ENCODE measurements at regions not wholly inside any gene's neighbourhood (a gene's known extent, or its start where the extent isn't known, plus 50 kb on each side); places are given as distances from the start of the nearest gene placed in this dataset.

- DNase-seq = no peak
Observed at GRCh38 chr13:31081316-31081715, 80.4 kb downstream of the HSPH1 start.

GRCh38 chr13:31074756-31075155, 86.9 kb downstream of the HSPH1 start:
- DNase-seq = no peak

- DNase-seq = peak; percentile 77
Observed at GRCh38 chr13:31073859-31074718, 87.6 kb downstream of the HSPH1 start.

DNA sequence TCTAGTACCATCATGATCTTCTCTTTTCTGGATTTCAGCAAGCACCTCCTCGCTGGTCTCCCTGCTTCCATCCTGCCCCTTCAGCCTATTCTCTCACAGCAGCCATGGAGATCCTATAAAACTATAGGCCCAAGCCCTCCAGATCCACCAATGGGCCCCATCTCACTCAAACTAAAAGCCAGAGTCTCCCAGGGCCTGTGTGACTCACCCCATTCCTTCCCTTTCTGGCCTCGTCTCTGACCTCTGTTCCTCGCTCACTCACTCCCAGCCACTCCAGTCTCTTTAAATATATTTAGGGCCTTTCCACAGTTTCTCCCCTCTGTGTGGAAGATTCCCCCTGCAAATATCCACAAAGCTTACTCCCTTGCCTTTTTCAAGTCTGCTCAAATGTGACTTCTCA, 89.7 kb downstream of the HSPH1 start:
- no peak for DNase-seq

- no peak for DNase-seq
Observed at GRCh38 chr13:31069808-31070534, 91.7 kb downstream of the HSPH1 start.

DNA sequence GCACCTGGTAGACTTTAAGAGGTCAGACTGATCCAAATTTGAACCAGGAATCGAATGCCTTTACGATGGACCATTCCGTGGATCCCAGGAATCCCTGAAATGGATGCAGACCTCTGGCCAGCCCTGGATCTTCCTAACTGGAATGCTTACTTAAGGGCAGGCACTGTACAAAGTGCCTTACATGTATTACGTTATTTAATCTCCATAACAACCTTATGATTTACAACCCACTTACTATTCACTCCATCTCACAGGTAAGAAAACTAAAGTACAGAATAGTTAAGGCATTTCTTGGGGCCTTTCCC, 93.6 kb downstream of the HSPH1 start:
- no peak for DNase-seq

GRCh38 chr13:31067416-31068118, 94.1 kb downstream of the HSPH1 start:
- no peak for DNase-seq

DNA sequence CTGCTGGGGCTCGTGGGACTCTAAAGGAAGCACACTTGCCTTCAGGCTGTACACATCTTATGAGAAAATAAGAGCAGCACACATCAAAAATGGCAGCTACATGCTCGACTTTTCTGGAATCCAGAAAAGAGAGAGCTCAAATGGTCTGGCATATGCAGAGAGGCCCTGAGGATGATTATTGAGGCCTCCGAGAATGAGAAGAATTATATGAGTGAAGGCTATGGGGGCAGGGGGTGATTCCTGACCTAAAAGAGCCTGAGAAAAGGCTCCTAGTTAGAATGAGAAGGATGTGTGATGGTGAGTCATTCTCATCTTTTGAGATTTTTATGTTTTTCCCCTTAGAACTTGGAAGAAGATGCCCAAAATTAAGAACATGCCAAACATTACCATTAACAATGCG, 97.1 kb downstream of the HSPH1 start:
- no peak for DNase-seq

DNA sequence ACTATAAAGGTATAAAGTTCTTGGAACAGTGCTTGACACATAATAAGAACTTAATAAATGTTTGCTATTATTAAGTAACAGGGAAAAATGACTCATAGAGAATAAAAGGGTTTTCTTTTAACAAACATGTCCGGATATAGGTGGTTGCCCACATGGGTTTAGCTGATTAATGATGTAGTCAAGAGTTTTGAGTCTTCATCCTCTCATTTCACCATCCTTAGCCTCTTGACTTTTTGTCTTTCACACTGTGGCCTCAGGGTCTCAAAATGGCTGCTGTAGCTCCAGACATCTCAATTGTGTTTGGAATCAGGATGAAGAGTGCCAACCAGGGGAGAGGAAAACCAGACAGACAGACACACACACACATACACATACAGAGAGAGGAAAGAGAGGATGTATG, 97.9 kb downstream of the HSPH1 start:
- peak; percentile 50 for DNase-seq

GRCh38 chr13:31060655-31061054, 101.0 kb downstream of the HSPH1 start:
- no peak for DNase-seq

- DNase-seq = no peak
Observed at GRCh38 chr13:31060220-31060619, 101.5 kb downstream of the HSPH1 start.

DNA sequence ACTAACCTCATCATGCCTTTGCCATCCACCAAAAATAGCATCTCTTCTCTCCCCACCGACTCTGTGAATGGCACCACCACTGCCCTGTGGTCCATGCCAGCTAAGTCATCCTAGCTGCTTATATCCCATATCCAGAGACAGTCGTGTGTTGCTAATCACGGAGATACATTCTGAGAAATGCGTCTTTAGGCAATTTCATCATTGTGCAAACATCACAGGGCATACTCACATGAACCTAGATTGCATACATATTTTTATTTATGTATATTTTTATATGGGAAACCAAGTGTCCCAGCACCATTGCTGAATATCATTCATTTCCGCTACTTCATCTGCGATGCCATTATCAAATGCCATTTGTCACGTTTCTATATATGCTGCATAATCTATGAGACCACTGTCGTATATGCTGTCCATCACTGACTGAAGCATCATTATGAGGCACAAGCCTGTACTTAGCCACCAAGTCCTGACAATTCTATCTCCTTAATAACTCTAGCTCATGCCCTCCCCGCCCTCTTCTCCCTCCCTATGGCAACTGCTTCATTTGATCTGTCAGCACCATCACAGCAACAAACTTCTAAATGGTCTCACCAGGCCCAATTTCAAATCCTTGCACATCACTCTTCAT, 104.2 kb downstream of the HSPH1 start:
- no peak for DNase-seq

- DNase-seq = peak; percentile 54
Observed at GRCh38 chr13:31056644-31057271, 104.9 kb downstream of the HSPH1 start.

DNA sequence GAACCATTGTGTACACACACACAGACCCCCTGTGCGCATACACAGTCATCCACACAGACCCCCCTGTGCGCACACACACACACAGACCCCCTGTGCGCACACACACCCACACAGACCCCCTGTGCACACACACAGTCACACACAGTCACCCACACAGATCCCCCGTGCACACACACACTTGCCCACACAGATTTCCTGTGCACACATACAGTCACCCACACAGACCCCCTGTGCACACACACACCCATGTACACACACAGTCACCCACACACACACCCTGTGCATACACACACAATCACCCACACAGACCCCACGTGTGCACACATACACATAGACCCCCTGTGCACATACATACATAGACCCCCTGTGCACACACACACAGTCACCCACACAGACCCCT, 106.1 kb downstream of the HSPH1 start:
- no peak for DNase-seq

GRCh38 chr13:31054632-31055031, 107.1 kb downstream of the HSPH1 start:
- DNase-seq = no peak

DNA sequence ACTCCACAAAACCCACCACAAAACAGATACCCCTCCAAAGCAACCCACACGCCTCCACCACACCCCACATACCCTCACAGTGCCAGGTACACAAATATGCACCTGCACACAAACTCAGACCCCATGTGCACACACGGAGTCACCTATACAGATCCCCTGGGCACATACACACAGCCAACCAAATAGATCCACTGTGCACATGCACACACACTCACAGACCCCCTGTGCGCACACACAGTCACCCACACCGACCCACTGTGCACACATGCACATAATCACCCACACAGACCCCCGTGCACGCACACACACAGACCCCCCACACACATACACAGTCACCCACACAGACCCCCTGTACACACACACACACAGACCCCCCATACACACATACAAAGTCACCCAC, 107.8 kb downstream of the HSPH1 start:
- no peak for DNase-seq

DNA sequence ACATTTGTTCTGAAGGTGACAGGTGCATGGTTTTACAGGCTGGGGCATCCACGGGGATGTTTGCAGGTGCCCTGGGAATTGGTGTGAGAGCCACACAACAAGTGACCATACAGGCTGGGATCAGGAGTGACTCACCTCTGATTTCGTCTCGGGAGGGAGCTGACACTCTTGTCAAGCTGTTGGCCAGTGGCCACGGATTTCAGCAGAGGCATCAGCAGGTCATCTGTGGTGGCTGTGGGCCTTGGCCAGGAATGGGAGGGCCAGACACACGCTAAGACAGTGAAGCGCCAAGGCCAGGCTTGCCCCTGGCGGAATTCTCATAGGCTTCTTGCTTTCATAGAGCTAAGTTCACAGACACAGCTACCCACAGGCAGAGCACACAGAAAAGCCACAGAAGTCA, 108.6 kb downstream of the HSPH1 start:
- no peak for DNase-seq

DNA sequence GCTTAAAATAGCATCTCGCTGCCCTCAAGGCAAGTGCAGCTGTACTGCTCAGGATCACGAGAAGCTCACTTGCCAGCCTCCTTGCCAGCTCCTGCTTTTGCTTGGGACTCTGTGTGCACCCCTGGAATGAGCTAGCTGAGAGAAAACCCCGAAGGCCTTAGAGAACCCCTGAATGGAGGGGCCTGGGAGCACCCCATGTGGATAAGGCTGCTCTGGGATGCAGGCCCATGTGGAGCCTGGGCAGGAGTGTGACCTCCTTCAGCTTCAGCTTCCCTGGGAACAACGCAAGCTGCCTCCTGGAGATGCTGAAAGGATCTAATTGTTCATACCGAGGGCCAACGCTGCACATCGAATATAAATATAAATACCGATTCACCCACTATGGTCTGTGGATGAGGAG, 109.2 kb downstream of the HSPH1 start:
- DNase-seq = no peak

DNA sequence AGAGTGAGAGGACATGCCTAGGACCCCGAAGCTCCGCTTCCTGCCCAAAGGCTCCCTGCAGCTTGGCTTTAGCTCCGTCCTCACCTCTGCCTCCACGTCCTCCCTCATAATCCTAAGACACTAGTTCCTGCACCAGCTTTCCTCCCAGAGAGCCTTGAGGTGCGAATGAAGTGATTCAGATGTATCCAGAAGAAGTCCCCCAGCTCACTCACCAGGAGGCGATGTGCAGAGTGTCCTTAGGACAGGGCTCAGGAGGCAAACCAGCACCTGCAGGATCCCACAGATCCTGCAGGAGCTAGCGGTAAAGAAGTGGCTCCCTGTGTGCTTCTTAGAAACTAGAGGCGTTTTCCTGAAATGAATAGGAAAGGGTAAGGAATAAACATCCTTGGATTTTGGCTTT, 109.7 kb downstream of the HSPH1 start:
- no peak for DNase-seq

- peak; percentile 36 for DNase-seq
Observed at GRCh38 chr13:31050486-31051400, 111.0 kb downstream of the HSPH1 start.

GRCh38 chr13:31049833-31050232, 111.9 kb downstream of the HSPH1 start:
- no peak for DNase-seq

DNA sequence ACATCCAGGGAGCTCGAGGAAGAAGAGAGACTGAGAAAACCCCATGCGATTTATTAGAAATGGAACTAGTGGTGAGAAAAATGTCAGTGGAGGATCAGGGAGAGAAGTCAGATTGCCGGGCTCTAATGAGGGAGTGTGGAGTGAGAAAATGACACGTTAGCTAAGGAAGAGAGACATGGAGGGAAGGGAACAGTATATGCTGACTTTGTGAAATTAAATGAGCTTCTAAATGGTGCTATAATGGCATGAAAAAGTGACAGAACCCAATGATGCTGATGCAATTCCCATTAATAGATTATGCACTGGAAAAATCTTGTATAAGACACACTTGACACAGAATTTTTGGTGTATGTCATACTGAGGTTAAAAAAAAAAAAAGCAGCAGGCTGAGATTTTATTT, 112.6 kb downstream of the HSPH1 start:
- DNase-seq = no peak
